ENCODE measurements at regions not wholly inside any gene's neighbourhood (a gene's known extent, or its start where the extent isn't known, plus 50 kb on each side); places are given as distances from the start of the nearest gene placed in this dataset.

- TF ChIP-seq CTCF (IDR thresholded peaks at IDR 0.05; ENCODE audit: borderline replicate concordance, insufficient read depth, low read depth, low read length) = no peak
- H3K4me3 ChIP-seq (ENCODE audit: low read depth, low read length) = no peak overlapping the region
These were observed 327.5 kb upstream of the DACH1 start for GRCh38 chr13:72194523-72194922.

DNA sequence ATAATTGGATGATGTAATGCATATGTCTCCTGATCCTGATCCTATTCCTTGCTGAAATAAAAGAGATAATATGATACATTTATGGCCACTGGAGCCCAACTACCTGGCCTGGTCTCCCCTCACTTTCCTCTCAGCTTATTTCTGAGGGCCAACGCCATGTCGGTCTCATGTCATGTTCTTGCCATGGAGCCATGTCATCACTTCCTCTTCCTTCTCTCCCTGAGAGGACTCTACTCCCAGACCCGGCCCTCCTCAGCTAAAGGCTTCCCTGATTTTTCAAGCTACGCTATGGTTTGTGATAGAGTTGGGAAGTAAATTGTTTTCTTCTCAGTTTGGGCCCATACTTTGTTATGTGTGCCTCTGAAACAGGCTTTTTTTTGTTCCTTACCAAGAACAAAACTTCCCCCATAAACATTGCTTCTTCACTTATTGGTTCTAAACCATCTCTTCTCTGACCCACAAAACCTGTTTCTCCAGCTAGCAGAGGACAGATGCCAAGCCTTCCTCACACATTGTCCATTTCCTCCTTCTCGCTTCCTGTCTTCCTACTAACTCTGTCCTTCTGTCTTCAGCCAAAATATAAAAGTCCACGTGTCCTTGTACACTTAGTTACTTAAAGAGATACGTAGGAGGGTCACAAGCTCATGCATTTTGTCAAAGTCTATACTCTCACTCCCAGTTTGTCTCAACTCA, 319.9 kb upstream of the DACH1 start:
- H3K4me3 ChIP-seq (ENCODE audit: low read depth, low read length) = no peak overlapping the region
- no peak for TF ChIP-seq CTCF (IDR thresholded peaks at IDR 0.05; ENCODE audit: borderline replicate concordance, insufficient read depth, low read depth, low read length)

GRCh38 chr13:72185776-72186175, 318.8 kb upstream of the DACH1 start:
- H3K4me3 ChIP-seq (ENCODE audit: low read depth, low read length) = no peak overlapping the region
- TF ChIP-seq CTCF (IDR thresholded peaks at IDR 0.05; ENCODE audit: borderline replicate concordance, insufficient read depth, low read depth, low read length) = no peak

DNA sequence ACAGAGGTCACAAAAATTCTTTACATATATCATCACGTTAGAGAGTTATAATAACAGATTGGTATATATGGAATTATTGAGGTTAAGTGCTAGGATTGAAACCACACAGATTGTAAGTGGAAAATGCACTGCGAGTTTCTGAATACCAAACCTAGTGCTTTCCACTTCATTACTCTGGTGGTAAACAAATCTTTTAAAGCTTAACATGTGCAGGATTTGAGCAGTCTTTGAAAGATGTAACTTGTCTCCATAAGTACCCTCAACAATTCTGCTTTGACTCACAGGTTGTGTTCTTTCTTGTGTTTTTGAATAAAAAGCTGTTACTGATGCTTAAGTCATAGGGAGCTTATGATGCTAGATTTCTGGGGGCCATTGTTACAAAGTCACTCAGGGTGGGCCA, 314.7 kb upstream of the DACH1 start:
- H3K4me3 ChIP-seq (ENCODE audit: low read depth, low read length) = no peak overlapping the region
- no peak for TF ChIP-seq CTCF (IDR thresholded peaks at IDR 0.05; ENCODE audit: borderline replicate concordance, insufficient read depth, low read depth, low read length)

DNA sequence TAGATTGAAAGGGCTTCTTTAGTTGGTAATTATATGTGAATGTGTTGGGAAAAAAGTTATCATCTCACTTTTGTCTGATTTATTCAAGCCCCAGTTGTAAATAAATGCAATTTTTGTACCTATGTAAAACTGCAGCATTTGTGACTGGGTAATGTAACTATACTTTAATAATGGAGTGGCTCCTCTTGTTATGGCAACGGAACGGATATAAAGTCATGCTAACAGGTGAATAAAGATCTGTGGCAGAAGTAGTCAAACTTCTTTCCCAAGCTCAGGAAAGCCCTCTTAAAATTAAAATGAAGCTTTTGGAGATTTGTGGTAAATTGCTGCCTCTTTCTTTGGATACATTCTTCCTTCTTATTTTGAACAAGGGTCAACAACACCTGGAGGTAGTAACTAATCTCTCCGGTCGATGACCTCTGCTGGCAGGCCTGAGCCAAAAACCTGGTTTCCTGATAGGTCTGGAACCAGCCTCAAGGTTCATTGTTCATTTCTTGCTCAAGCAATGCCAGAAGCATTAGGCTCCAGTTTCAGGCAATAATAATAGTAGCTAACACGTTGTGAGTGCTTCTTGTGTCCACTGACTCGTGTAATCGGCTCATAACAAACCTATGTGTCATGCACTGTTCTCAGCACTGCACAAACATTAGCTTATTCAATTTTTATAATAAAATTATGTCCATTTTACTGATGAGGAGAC, 313.4 kb upstream of the DACH1 start:
- no peak overlapping the region for H3K4me3 ChIP-seq (ENCODE audit: low read depth, low read length)
- no peak for TF ChIP-seq CTCF (IDR thresholded peaks at IDR 0.05; ENCODE audit: borderline replicate concordance, insufficient read depth, low read depth, low read length)

- no peak overlapping the region for H3K4me3 ChIP-seq (ENCODE audit: low read depth, low read length)
- TF ChIP-seq CTCF (IDR thresholded peaks at IDR 0.05; ENCODE audit: borderline replicate concordance, insufficient read depth, low read depth, low read length) = no peak
These were observed 307.5 kb upstream of the DACH1 start for GRCh38 chr13:72174549-72174948.

- no peak for TF ChIP-seq CTCF (IDR thresholded peaks at IDR 0.05; ENCODE audit: borderline replicate concordance, insufficient read depth, low read depth, low read length)
- no peak overlapping the region for H3K4me3 ChIP-seq (ENCODE audit: low read depth, low read length)
These were observed 303.6 kb upstream of the DACH1 start for GRCh38 chr13:72170571-72170970.

All from GM12875 (cell line).